Endodermal cell (in vitro differentiated cells): ENCODE measurements at regions not wholly inside any gene's neighbourhood (a gene's known extent, or its start where the extent isn't known, plus 50 kb on each side); places are given as distances from the start of the nearest gene placed in this dataset.

ENCODE experiments used
- DNase-seq: peaks from one replicate; pipeline ENCODE4 v3.0.0-alpha.2; 2017
- H3K27ac ChIP-seq: 2 replicates; pipeline ENCODE4 v1.5.1; 2013; ENCODE audit warnings: mild to moderate bottlenecking, low read depth, low read length, moderate library complexity
- H3K27me3 ChIP-seq: 2 replicates; pipeline ENCODE4 v1.6.1; 2013; ENCODE audit warnings: mild to moderate bottlenecking, low read length, moderate library complexity; ENCODE audit not compliant: insufficient read depth, control insufficient read depth, poor library complexity, severe bottlenecking
- H3K36me3 ChIP-seq: 2 replicates; pipeline ENCODE4 v1.7.0; 2013; ENCODE audit warnings: mild to moderate bottlenecking, low read length, moderate library complexity; ENCODE audit not compliant: control insufficient read depth, insufficient read depth
- H3K4me1 ChIP-seq: one replicate; pipeline ENCODE4 v1.7.0; 2013; ENCODE audit warnings: low read length; ENCODE audit not compliant: control insufficient read depth, insufficient read depth
- H3K4me3 ChIP-seq: 2 replicates; pipeline ENCODE4 v1.5.1; 2013; ENCODE audit warnings: mild to moderate bottlenecking, low read length, moderate library complexity
- H3K9ac ChIP-seq: 2 replicates; pipeline ENCODE4 v1.6.1; 2013; ENCODE audit warnings: mild to moderate bottlenecking, low read length, moderate library complexity; ENCODE audit not compliant: poor library complexity, severe bottlenecking; ENCODE audit errors: extremely low read depth
- H3K9me3 ChIP-seq: 2 replicates; pipeline ENCODE4 v1.6.1; 2013; ENCODE audit warnings: mild to moderate bottlenecking, low read length, moderate library complexity; ENCODE audit not compliant: control insufficient read depth
- H3K27ac Mint-ChIP-seq: 2 replicates; pipeline ENCODE4 v1.8.0; 2020; ENCODE audit warnings: mixed read lengths
- H3K27me3 Mint-ChIP-seq: 2 replicates; pipeline ENCODE4 v1.8.0; 2021; ENCODE audit warnings: mild to moderate bottlenecking, mixed read lengths; ENCODE audit not compliant: insufficient read depth
- H3K36me3 Mint-ChIP-seq: 2 replicates; pipeline ENCODE4 v1.8.0; 2020; ENCODE audit warnings: low read depth, mixed read lengths
- H3K4me1 Mint-ChIP-seq: 2 replicates; pipeline ENCODE4 v1.8.0; 2020; ENCODE audit warnings: mixed read lengths
- H3K4me3 Mint-ChIP-seq: 2 replicates; pipeline ENCODE4 v1.8.0; 2020; ENCODE audit warnings: mild to moderate bottlenecking, moderate library complexity, mixed read lengths
- H3K9me3 Mint-ChIP-seq: 2 replicates; pipeline ENCODE4 v1.8.0; 2020; ENCODE audit warnings: mild to moderate bottlenecking, mixed read lengths
- CTCF ChIP-seq: fragments of 200-600 bp; sonication (generic); conservative IDR thresholded peaks from 2 replicates; pipeline ENCODE4 v1.5.0; 2021; ENCODE audit warnings: antibody characterized with exemption, mild to moderate bottlenecking
- WGBS, 2 experiments: methylation state at CpG; one replicate each; pipeline versions ENCODE4 v1.1.5 to v1.1.7; 2013; ENCODE audit warnings: missing lambda C conversion rate in 2 of 2, mixed read lengths in 1 of 2; ENCODE audit not compliant: insufficient coverage in 1 of 2, insufficient read length in 1 of 2; 5-methylcytosine and 5-hydroxymethylcytosine counted together

GRCh38 chr6:156017838-156018237 lies 562.2 kb upstream of the NOX3 start:
- no peak overlapping the region for H3K4me3 Mint-ChIP-seq
- 60 to 85% methylated on average over 1 to 3 of the region's 3 CpGs for WGBS, 2 experiments
- H3K27me3 Mint-ChIP-seq = no peaks in the 10 kb centered on the region
- no peak for DNase-seq
- H3K4me3 ChIP-seq = no peak overlapping the region
- no peaks in the 10 kb centered on the region for H3K36me3 Mint-ChIP-seq
- H3K27ac ChIP-seq = no peak overlapping the region
- no peaks in the 10 kb centered on the region for H3K36me3 ChIP-seq
- no peaks in the 10 kb centered on the region for H3K27me3 ChIP-seq
- TF ChIP-seq CTCF = no peak
- no peak overlapping the region for H3K27ac Mint-ChIP-seq
- no peaks in the 10 kb centered on the region for H3K4me1 Mint-ChIP-seq
- H3K9ac ChIP-seq = no peak overlapping the region
- no peaks in the 10 kb centered on the region for H3K9me3 Mint-ChIP-seq
- no peaks in the 10 kb centered on the region for H3K4me1 ChIP-seq
- H3K9me3 ChIP-seq = no peaks in the 10 kb centered on the region

GRCh38 chr6:156016186-156016976 lies 560.7 kb upstream of the NOX3 start:
- no peaks in the 10 kb centered on the region for H3K4me1 Mint-ChIP-seq
- H3K9me3 ChIP-seq = no peaks in the 10 kb centered on the region
- no peak overlapping the region for H3K4me3 Mint-ChIP-seq
- H3K36me3 Mint-ChIP-seq = no peaks in the 10 kb centered on the region
- H3K27ac Mint-ChIP-seq = no peak overlapping the region
- no peaks in the 10 kb centered on the region for H3K4me1 ChIP-seq
- no peak overlapping the region for H3K4me3 ChIP-seq
- H3K27me3 Mint-ChIP-seq = no peaks in the 10 kb centered on the region
- H3K27ac ChIP-seq = no peak overlapping the region
- TF ChIP-seq CTCF = no peak
- no peaks in the 10 kb centered on the region for H3K36me3 ChIP-seq
- WGBS, 2 experiments = 92 to 96% methylated on average over 6 to 7 of the region's 7 CpGs
- no peak for DNase-seq
- H3K9me3 Mint-ChIP-seq = no peaks in the 10 kb centered on the region
- no peak overlapping the region for H3K9ac ChIP-seq
- no peaks in the 10 kb centered on the region for H3K27me3 ChIP-seq

GRCh38 chr6:156013155-156013554 lies 557.5 kb upstream of the NOX3 start:
- Mint-ChIP-seq H3K36me3 (no peaks in the 10 kb centered on the region), H3K27me3 (no peaks in the 10 kb centered on the region), H3K27ac (no peak overlapping the region), H3K4me3 (no peak overlapping the region), H3K9me3 (no peaks in the 10 kb centered on the region), H3K4me1 (no peaks in the 10 kb centered on the region)
- Histone ChIP-seq H3K27me3 (no peaks in the 10 kb centered on the region), H3K9ac (no peak overlapping the region), H3K4me1 (no peaks in the 10 kb centered on the region), H3K4me3 (no peak overlapping the region), H3K27ac (no peak overlapping the region), H3K36me3 (no peaks in the 10 kb centered on the region), H3K9me3 (no peaks in the 10 kb centered on the region)
- no peak for TF ChIP-seq CTCF
- DNase-seq = no peak
- WGBS, 2 experiments = 90% methylated on average over 4 of the region's 4 CpGs; no CpG with 5 or more reads in 1 of the 2 experiments
